GM23248 (cell line): ENCODE measurements at regions not wholly inside any gene's neighbourhood (a gene's known extent, or its start where the extent isn't known, plus 50 kb on each side); places are given as distances from the start of the nearest gene placed in this dataset.

Experiments used
- DNase-seq: peaks from one replicate; pipeline ENCODE4 v3.0.0-alpha.2; 2015
- H2AFZ ChIP-seq: fragments of 200-600 bp; sonication (generic); 2 replicates; pipeline ENCODE4 v1.6.1; 2016; ENCODE audit warnings: antibody characterized with exemption
- H3F3A ChIP-seq: fragments of 200-600 bp; sonication (generic); 2 replicates; pipeline ENCODE4 v1.6.1; 2016; ENCODE audit warnings: mild to moderate bottlenecking, antibody characterized with exemption, mixed run types; ENCODE audit not compliant: insufficient read depth
- H3K27ac ChIP-seq: fragments of 200-600 bp; sonication (generic); 2 replicates; pipeline ENCODE4 v1.5.1; 2016; ENCODE audit warnings: mild to moderate bottlenecking
- H3K27me3 ChIP-seq: fragments of 200-600 bp; sonication (generic); replicated peaks from 2 replicates; pipeline ENCODE4 v1.6.1; 2016; ENCODE audit warnings: mild to moderate bottlenecking; ENCODE audit not compliant: insufficient read depth
- H3K36me3 ChIP-seq: fragments of 200-600 bp; sonication (generic); 2 replicates; pipeline ENCODE4 v1.6.1; 2016; ENCODE audit warnings: low read depth, mild to moderate bottlenecking
- H3K4me1 ChIP-seq: fragments of 200-600 bp; sonication (generic); 2 replicates; pipeline ENCODE4 v1.6.1; 2016; ENCODE audit warnings: mild to moderate bottlenecking; ENCODE audit not compliant: insufficient read depth
- H3K4me2 ChIP-seq: fragments of 200-600 bp; sonication (generic); one replicate; pipeline ENCODE4 v1.6.1; 2016; ENCODE audit warnings: mild to moderate bottlenecking; ENCODE audit not compliant: unreplicated experiment
- H3K4me3 ChIP-seq: fragments of 200-600 bp; sonication (generic); 2 replicates; pipeline ENCODE4 v1.5.1; 2016; ENCODE audit warnings: mild to moderate bottlenecking
- H3K79me2 ChIP-seq: fragments of 200-600 bp; sonication (generic); 2 replicates; pipeline ENCODE4 v1.6.1; 2016; ENCODE audit warnings: mild to moderate bottlenecking; ENCODE audit not compliant: insufficient read depth
- H3K9ac ChIP-seq: fragments of 200-600 bp; sonication (generic); 2 replicates; pipeline ENCODE4 v1.6.1; 2016; ENCODE audit warnings: mild to moderate bottlenecking
- H3K9me2 ChIP-seq: fragments of 200-600 bp; sonication (generic); 2 replicates; pipeline ENCODE4 v1.6.1; 2016; ENCODE audit warnings: mixed run types, mild to moderate bottlenecking, moderate library complexity; ENCODE audit not compliant: insufficient read depth
- H3K9me3 ChIP-seq: fragments of 200-600 bp; sonication (generic); one replicate; pipeline ENCODE4 v1.6.1; 2017; ENCODE audit warnings: low read depth
- H4K20me1 ChIP-seq: fragments of 200-600 bp; sonication (generic); 2 replicates; pipeline ENCODE4 v1.6.0; 2016; ENCODE audit not compliant: insufficient read depth
- EZH2 ChIP-seq: fragments of 200-600 bp; sonication (generic); IDR thresholded peaks from 2 replicates; pipeline ENCODE4 v1.6.1; 2018; ENCODE audit warnings: antibody characterized with exemption, mild to moderate bottlenecking; ENCODE audit not compliant: insufficient read depth, poor library complexity, severe bottlenecking
- EZH2phosphoT487 ChIP-seq: fragments of 200-600 bp; sonication (generic); IDR thresholded peaks from 2 replicates; pipeline ENCODE4 v1.6.1; 2018; ENCODE audit warnings: antibody characterized with exemption, moderate library complexity, mild to moderate bottlenecking, low read depth; ENCODE audit not compliant: insufficient read depth
- WGBS, 2 experiments: methylation state at CpG; one replicate each; pipeline ENCODE4 v1.1.6; 2015 to 2017; ENCODE audit warnings: low lambda C conversion rate in 2 of 2, low coverage in 1 of 2; ENCODE audit errors: missing lambda C conversion rate in 2 of 2; 5-methylcytosine and 5-hydroxymethylcytosine counted together
- in situ Hi-C: fragments of 300-500 bp; cut with MboI; formaldehyde crosslinking; loops from 2 replicates; pipeline ENCODE4 v1.15.0; 2020

- no peaks in the 10 kb centered on the region for H3K9me2 ChIP-seq
- H3K4me2 ChIP-seq = no peak overlapping the region
- H3K4me3 ChIP-seq = no peak overlapping the region
- WGBS, 2 experiments = 24 to 32% methylated on average over 9 of the region's 9 CpGs
- no peaks in the 10 kb centered on the region for H3K4me1 ChIP-seq
- TF ChIP-seq EZH2phosphoT487 (no peak), EZH2 (no peak)
- no peaks in the 10 kb centered on the region for H3K27me3 ChIP-seq
- H3K36me3 ChIP-seq = no peaks in the 10 kb centered on the region
- H4K20me1 ChIP-seq = no peaks in the 10 kb centered on the region
- no peaks in the 10 kb centered on the region for H3K79me2 ChIP-seq
- H3F3A ChIP-seq = no peaks in the 10 kb centered on the region
- H3K9me3 ChIP-seq = no peaks in the 10 kb centered on the region
- no peak for DNase-seq
- no peak overlapping the region for H3K9ac ChIP-seq
- no peak overlapping the region for H2AFZ ChIP-seq
- H3K27ac ChIP-seq = no peak overlapping the region
- in situ Hi-C loops = no loop called here
These were observed 384.4 kb downstream of the EIPR1 start for GRCh38 chr2:2993172-2993692.

GRCh38 chr2:2992634-2993033, 385.0 kb downstream of the EIPR1 start:
- in situ Hi-C loops = no loop called here
- H3K9me3 ChIP-seq = no peaks in the 10 kb centered on the region
- 13 to 17% methylated on average over 3 of the region's 3 CpGs for WGBS, 2 experiments

GRCh38 chr2:2985020-2985419, 392.6 kb downstream of the EIPR1 start:
- H4K20me1 ChIP-seq = no peaks in the 10 kb centered on the region
- in situ Hi-C loops = no loop called here
- no peaks in the 10 kb centered on the region for H3K9me3 ChIP-seq
- H3K9ac ChIP-seq = no peak overlapping the region
- 10 to 12% methylated on average over 2 of the region's 2 CpGs for WGBS, 2 experiments
- no peaks in the 10 kb centered on the region for H3K79me2 ChIP-seq
- no peaks in the 10 kb centered on the region for H3K27me3 ChIP-seq
- H3F3A ChIP-seq = no peaks in the 10 kb centered on the region
- H3K36me3 ChIP-seq = no peaks in the 10 kb centered on the region
- H3K27ac ChIP-seq = no peak overlapping the region
- no peak overlapping the region for H3K4me2 ChIP-seq
- H3K9me2 ChIP-seq = no peaks in the 10 kb centered on the region
- TF ChIP-seq EZH2 (no peak), EZH2phosphoT487 (no peak)
- no peak for DNase-seq
- H3K4me3 ChIP-seq = no peak overlapping the region
- no peaks in the 10 kb centered on the region for H3K4me1 ChIP-seq
- H2AFZ ChIP-seq = no peak overlapping the region

More at GRCh38 chr2:2992634-2993033, 385.0 kb downstream of the EIPR1 start:
- Histone ChIP-seq H3K36me3 (no peaks in the 10 kb centered on the region), H4K20me1 (no peaks in the 10 kb centered on the region), H3K79me2 (no peaks in the 10 kb centered on the region), H3K27me3 (no peaks in the 10 kb centered on the region), H3K9ac (no peak overlapping the region), H3K4me3 (no peak overlapping the region), H3K4me2 (no peak overlapping the region), H3K4me1 (no peaks in the 10 kb centered on the region), H2AFZ (no peak overlapping the region), H3K27ac (no peak overlapping the region), H3K9me2 (no peaks in the 10 kb centered on the region), H3F3A (no peaks in the 10 kb centered on the region)
- TF ChIP-seq EZH2 (no peak), EZH2phosphoT487 (no peak)
- DNase-seq = no peak

- Histone ChIP-seq H3K9me2 (no peaks in the 10 kb centered on the region), H3K36me3 (no peaks in the 10 kb centered on the region), H3K27ac (no peak overlapping the region), H3F3A (no peaks in the 10 kb centered on the region), H3K4me3 (no peak overlapping the region), H3K27me3 (no peaks in the 10 kb centered on the region), H2AFZ (no peak overlapping the region), H3K79me2 (no peaks in the 10 kb centered on the region), H4K20me1 (no peaks in the 10 kb centered on the region), H3K4me1 (no peaks in the 10 kb centered on the region), H3K9me3 (peaks cover 5% of the 10 kb centered on the region), H3K9ac (no peak overlapping the region), H3K4me2 (no peak overlapping the region)
- 9 to 12% methylated on average over 1 of the region's 1 CpG for WGBS, 2 experiments
- no peak for DNase-seq
- no peak for TF ChIP-seq EZH2
- TF ChIP-seq EZH2phosphoT487 = no peak
- in situ Hi-C loops = no loop called here
These were observed 396.6 kb downstream of the EIPR1 start for GRCh38 chr2:2981000-2981399.

- Histone ChIP-seq H3K36me3 (no peaks in the 10 kb centered on the region), H3F3A (no peaks in the 10 kb centered on the region), H4K20me1 (no peaks in the 10 kb centered on the region), H3K9me2 (no peaks in the 10 kb centered on the region), H2AFZ (no peak overlapping the region), H3K9me3 (peaks cover 5% of the 10 kb centered on the region), H3K9ac (no peak overlapping the region), H3K4me1 (no peaks in the 10 kb centered on the region), H3K79me2 (no peaks in the 10 kb centered on the region), H3K27me3 (no peaks in the 10 kb centered on the region), H3K4me2 (no peak overlapping the region), H3K27ac (no peak overlapping the region), H3K4me3 (no peak overlapping the region)
- no peak for DNase-seq
- in situ Hi-C loops = no loop called here
- 0% methylated on average over 2 of the region's 2 CpGs for WGBS, 2 experiments
- TF ChIP-seq EZH2 (no peak), EZH2phosphoT487 (no peak)
These were observed 402.6 kb downstream of the EIPR1 start for GRCh38 chr2:2974982-2975381.
